Heart left ventricle (tissue), 13 donors: ENCODE measurements at regions not wholly inside any gene's neighbourhood (a gene's known extent, or its start where the extent isn't known, plus 50 kb on each side); places are given as distances from the start of the nearest gene placed in this dataset.
"Not testable (repeated sequence)": the region's sequence is repeated elsewhere in the genome, so short reads cannot be mapped to it uniquely, and the experiment has no call there.

Source experiments
- CTCF ChIP-seq, 12 donors: fragments of 200-600 bp; sonication (generic) in 4 of 12; IDR thresholded peaks; one replicate each; pipeline versions ENCODE4 v1.5.0 to v1.8.0; 2018 to 2022; ENCODE audit warnings: antibody characterized with exemption in 12 of 12, mild to moderate bottlenecking in 5 of 12
- POLR2A ChIP-seq, 2 donors: fragments of 450-650 bp; IDR thresholded peaks; one replicate each; pipeline ENCODE4 v1.6.1; 2017; ENCODE audit warnings: antibody characterized with exemption in 2 of 2, mild to moderate bottlenecking in 2 of 2, moderate library complexity in 2 of 2
- donor health status: ischemic (EF 13 %, LVEDD 7.1; RV severe dilation, severe dysfunction).
- donor health status: DM: no; HTN: yes; CAD: no.
- donor health status: DM: no; HTN: no; CAD: no.
- donor health status: ischemic (EF 25% LVEDD 6.9; RV normal size, moderate dysfunction).
- donor health status: ischemic (EF 25% LVEDD 5.7; RV mildly dilated, moderate dysfunction).
- donor health status: ischemic (EF 35%, LVEDD 5.7; RV mildly dilated, moderate dysfunction).
- donor health status: nonischemic (EF 11% LVEDD 7.7; RV severe dilation, severe dysfunction).
- donor health status: DM: yes; HTN: yes; CAD: no.
- donor health status: PGD.
- donor health status: ischemic (EF 29% LVEDD 5.4; RV normal size, mild dysfunction).
- donor health status: nonischemic (EF 23%, LVEDD 6.1; RV moderate dilation, normal function).

- not testable (repeated sequence) for TF ChIP-seq CTCF, POLR2A (IDR thresholded peaks at IDR 0.05)
Measured at GRCh38 chr14:19061689-19062450, 94.6 kb downstream of the POTEM start.
